ENCODE measurements at regions not wholly inside any gene's neighbourhood (a gene's known extent, or its start where the extent isn't known, plus 50 kb on each side); places are given as distances from the start of the nearest gene placed in this dataset.

DNA sequence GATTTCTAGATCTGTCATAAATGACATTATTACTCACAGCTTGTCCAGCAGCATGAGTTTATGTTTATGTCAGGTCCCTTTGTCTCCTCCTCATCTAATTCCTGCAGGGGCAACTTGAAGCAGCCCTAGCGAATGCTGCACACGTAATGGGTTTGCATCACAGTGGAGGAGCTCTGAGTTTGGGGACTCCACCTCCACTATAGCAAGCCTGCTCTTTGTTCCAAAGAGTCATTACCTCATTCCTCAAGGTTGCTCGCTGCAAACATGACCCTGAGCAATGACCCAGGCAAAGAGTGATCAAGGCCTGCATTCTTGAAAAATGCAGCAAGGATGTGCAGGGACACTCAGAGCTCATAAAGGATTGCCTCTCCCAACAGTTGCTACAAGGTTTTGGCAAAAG is 261.9 kb downstream of the HHIPL2 start:
- H3K9me3 Mint-ChIP-seq (ENCODE audit: unreplicated experiment) = no peaks in the 10 kb centered on the region
- H3K36me3 ChIP-seq (ENCODE audit: insufficient read depth, low read length) = no peaks in the 10 kb centered on the region
- H3K36me3 Mint-ChIP-seq (ENCODE audit: low read depth, unreplicated experiment) = no peaks in the 10 kb centered on the region
- no peak overlapping the region for H2AFZ ChIP-seq (ENCODE audit: low read depth, low read length)
- no peaks in the 10 kb centered on the region for H3K9me3 ChIP-seq (ENCODE audit: insufficient read depth, low read depth, low read length)
- H3K4me1 Mint-ChIP-seq (ENCODE audit: low read depth, unreplicated experiment) = peaks cover 17% of the 10 kb centered on the region
- no peak overlapping the region for H3K27ac ChIP-seq (ENCODE audit: low read depth, low read length)
- FAIRE-seq (no peak), DNase-seq (ENCODE audit: low read depth) (no peak)
- H3K27ac Mint-ChIP-seq (ENCODE audit: unreplicated experiment) = no peak overlapping the region
- no peak for TF ChIP-seq EZH2 (IDR thresholded peaks at IDR 0.05; ENCODE audit: insufficient read depth, low read length)
- TF ChIP-seq, protein P1, sequence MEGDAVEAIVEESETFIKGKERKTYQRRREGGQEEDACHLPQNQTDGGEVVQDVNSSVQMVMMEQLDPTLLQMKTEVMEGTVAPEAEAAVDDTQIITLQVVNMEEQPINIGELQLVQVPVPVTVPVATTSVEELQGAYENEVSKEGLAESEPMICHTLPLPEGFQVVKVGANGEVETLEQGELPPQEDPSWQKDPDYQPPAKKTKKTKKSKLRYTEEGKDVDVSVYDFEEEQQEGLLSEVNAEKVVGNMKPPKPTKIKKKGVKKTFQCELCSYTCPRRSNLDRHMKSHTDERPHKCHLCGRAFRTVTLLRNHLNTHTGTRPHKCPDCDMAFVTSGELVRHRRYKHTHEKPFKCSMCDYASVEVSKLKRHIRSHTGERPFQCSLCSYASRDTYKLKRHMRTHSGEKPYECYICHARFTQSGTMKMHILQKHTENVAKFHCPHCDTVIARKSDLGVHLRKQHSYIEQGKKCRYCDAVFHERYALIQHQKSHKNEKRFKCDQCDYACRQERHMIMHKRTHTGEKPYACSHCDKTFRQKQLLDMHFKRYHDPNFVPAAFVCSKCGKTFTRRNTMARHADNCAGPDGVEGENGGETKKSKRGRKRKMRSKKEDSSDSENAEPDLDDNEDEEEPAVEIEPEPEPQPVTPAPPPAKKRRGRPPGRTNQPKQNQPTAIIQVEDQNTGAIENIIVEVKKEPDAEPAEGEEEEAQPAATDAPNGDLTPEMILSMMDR (IDR thresholded peaks at IDR 0.05; ENCODE audit: insufficient read depth, low read depth, low read length) = no peak
- H3K27me3 ChIP-seq (ENCODE audit: insufficient read depth, low read length) = peaks cover 2% of the 10 kb centered on the region
- peaks cover 6% of the 10 kb centered on the region for H3K27me3 Mint-ChIP-seq (ENCODE audit: low read depth, unreplicated experiment)
- H3K9ac ChIP-seq (ENCODE audit: low read length) = no peak overlapping the region
- no peaks in the 10 kb centered on the region for H4K20me1 ChIP-seq (ENCODE audit: insufficient read depth, low read length)
- H3K79me2 ChIP-seq (ENCODE audit: insufficient read depth, low read length) = no peaks in the 10 kb centered on the region
- H3K4me1 ChIP-seq (ENCODE audit: insufficient read depth, low read length) = no peaks in the 10 kb centered on the region
- no peak overlapping the region for H3K4me3 Mint-ChIP-seq (ENCODE audit: unreplicated experiment)
- no peak overlapping the region for H3K4me2 ChIP-seq (ENCODE audit: low read length)
- no peak overlapping the region for H3K4me3 ChIP-seq (ENCODE audit: insufficient read depth, low read depth, low read length)

- H3K27ac Mint-ChIP-seq (ENCODE audit: unreplicated experiment) = no peak overlapping the region
- no peak for FAIRE-seq
Observed at GRCh38 chr1:222285526-222285925, 262.4 kb downstream of the HHIPL2 start.

GRCh38 chr1:222284466-222284865 is 263.4 kb downstream of the HHIPL2 start:
- H3K4me3 ChIP-seq (ENCODE audit: insufficient read depth, low read depth, low read length) = no peak overlapping the region
- DNase-seq (ENCODE audit: low read depth) = no peak
- no peak overlapping the region for H2AFZ ChIP-seq (ENCODE audit: low read depth, low read length)
- H3K36me3 ChIP-seq (ENCODE audit: insufficient read depth, low read length) = no peaks in the 10 kb centered on the region
- Mint-ChIP-seq H3K36me3 (ENCODE audit: low read depth, unreplicated experiment) (no peaks in the 10 kb centered on the region), H3K9me3 (ENCODE audit: unreplicated experiment) (no peaks in the 10 kb centered on the region), H3K4me1 (ENCODE audit: low read depth, unreplicated experiment) (peaks cover 17% of the 10 kb centered on the region), H3K27me3 (ENCODE audit: low read depth, unreplicated experiment) (peaks cover 6% of the 10 kb centered on the region), H3K27ac (ENCODE audit: unreplicated experiment) (no peak overlapping the region), H3K4me3 (ENCODE audit: unreplicated experiment) (no peak overlapping the region)
- H3K27me3 ChIP-seq (ENCODE audit: insufficient read depth, low read length) = peaks cover 2% of the 10 kb centered on the region
- no peak for FAIRE-seq
- no peaks in the 10 kb centered on the region for H3K79me2 ChIP-seq (ENCODE audit: insufficient read depth, low read length)
- H3K9ac ChIP-seq (ENCODE audit: low read length) = no peak overlapping the region
- no peak for TF ChIP-seq EZH2 (IDR thresholded peaks at IDR 0.05; ENCODE audit: insufficient read depth, low read length)
- TF ChIP-seq, protein P1 (IDR thresholded peaks at IDR 0.05; ENCODE audit: insufficient read depth, low read depth, low read length) = no peak
- no peaks in the 10 kb centered on the region for H3K4me1 ChIP-seq (ENCODE audit: insufficient read depth, low read length)
- peaks cover 2% of the 10 kb centered on the region for H3K9me3 ChIP-seq (ENCODE audit: insufficient read depth, low read depth, low read length)
- H4K20me1 ChIP-seq (ENCODE audit: insufficient read depth, low read length) = no peaks in the 10 kb centered on the region
- H3K27ac ChIP-seq (ENCODE audit: low read depth, low read length) = no peak overlapping the region
- H3K4me2 ChIP-seq (ENCODE audit: low read length) = no peak overlapping the region

More at GRCh38 chr1:222285526-222285925, 262.4 kb downstream of the HHIPL2 start:
- Mint-ChIP-seq H3K9me3 (ENCODE audit: unreplicated experiment) (no peaks in the 10 kb centered on the region), H3K36me3 (ENCODE audit: low read depth, unreplicated experiment) (no peaks in the 10 kb centered on the region), H3K27me3 (ENCODE audit: low read depth, unreplicated experiment) (peaks cover 6% of the 10 kb centered on the region), H3K4me3 (ENCODE audit: unreplicated experiment) (no peak overlapping the region), H3K4me1 (ENCODE audit: low read depth, unreplicated experiment) (peaks cover 17% of the 10 kb centered on the region)
- Histone ChIP-seq H3K27me3 (ENCODE audit: insufficient read depth, low read length) (peaks cover 2% of the 10 kb centered on the region), H3K36me3 (ENCODE audit: insufficient read depth, low read length) (no peaks in the 10 kb centered on the region), H3K9ac (ENCODE audit: low read length) (no peak overlapping the region), H3K27ac (ENCODE audit: low read depth, low read length) (no peak overlapping the region), H2AFZ (ENCODE audit: low read depth, low read length) (no peak overlapping the region), H3K4me3 (ENCODE audit: insufficient read depth, low read depth, low read length) (no peak overlapping the region), H3K79me2 (ENCODE audit: insufficient read depth, low read length) (no peaks in the 10 kb centered on the region), H3K9me3 (ENCODE audit: insufficient read depth, low read depth, low read length) (no peaks in the 10 kb centered on the region), H3K4me1 (ENCODE audit: insufficient read depth, low read length) (no peaks in the 10 kb centered on the region), H4K20me1 (ENCODE audit: insufficient read depth, low read length) (no peaks in the 10 kb centered on the region), H3K4me2 (ENCODE audit: low read length) (no peak overlapping the region)
- DNase-seq (ENCODE audit: low read depth) = no peak
- no peak for TF ChIP-seq EZH2 (IDR thresholded peaks at IDR 0.05; ENCODE audit: insufficient read depth, low read length)
- TF ChIP-seq, protein P1 (IDR thresholded peaks at IDR 0.05; ENCODE audit: insufficient read depth, low read depth, low read length) = no peak
